MM.1S (cell line): ENCODE measurements at regions not wholly inside any gene's neighbourhood (a gene's known extent, or its start where the extent isn't known, plus 50 kb on each side); places are given as distances from the start of the nearest gene placed in this dataset.

Source experiments
- CTCF ChIP-seq: fragments of 300-600 bp; sonication (generic); IDR thresholded peaks from 2 replicates; pipeline ENCODE4 v1.5.1; 2016; ENCODE audit warnings: antibody characterized with exemption, low read length, mixed read lengths
- EZH2 ChIP-seq: fragments of 300-600 bp; sonication (generic); optimal IDR thresholded peaks from 2 replicates; pipeline ENCODE3; 2017; ENCODE audit warnings: low read depth, mild to moderate bottlenecking, antibody characterized with exemption, low read length, mixed read lengths
- EZH2phosphoT487 ChIP-seq: fragments of 300-600 bp; sonication (generic); IDR thresholded peaks from 2 replicates; pipeline ENCODE4 v1.6.1; 2018; ENCODE audit warnings: antibody characterized with exemption, low read length

- TF ChIP-seq CTCF (no peak), EZH2phosphoT487 (no peak), EZH2 (no peak)
Observed at GRCh38 chr3:10615715-10616114, 110.3 kb upstream of the ATP2B2 start.
